ENCODE measurements at regions not wholly inside any gene's neighbourhood (a gene's known extent, or its start where the extent isn't known, plus 50 kb on each side); places are given as distances from the start of the nearest gene placed in this dataset.
"Not testable (repeated sequence)": the region's sequence is repeated elsewhere in the genome, so short reads cannot be mapped to it uniquely, and the experiment has no call there.

DNA sequence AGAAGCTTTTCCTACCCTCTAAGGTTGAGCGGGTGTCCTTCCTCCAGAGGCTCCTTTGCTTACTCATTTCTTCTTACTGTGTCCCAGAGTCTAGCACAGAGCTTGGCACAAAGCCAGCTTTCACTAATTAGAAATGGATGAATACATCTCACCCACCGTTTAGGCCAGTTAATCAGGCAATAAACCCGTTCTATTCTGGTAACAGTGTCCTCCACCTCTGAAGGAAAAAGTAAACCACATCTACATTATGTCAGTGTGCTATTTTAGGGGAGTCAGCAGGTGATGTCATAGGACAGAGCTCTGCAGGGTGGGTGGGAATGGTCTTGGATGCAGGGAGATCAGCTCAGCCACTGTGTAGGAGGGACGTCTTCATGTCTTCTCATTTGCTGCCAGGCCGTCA, 109.2 kb downstream of the OSTF1 start:
- no peak for DNase-seq

DNA sequence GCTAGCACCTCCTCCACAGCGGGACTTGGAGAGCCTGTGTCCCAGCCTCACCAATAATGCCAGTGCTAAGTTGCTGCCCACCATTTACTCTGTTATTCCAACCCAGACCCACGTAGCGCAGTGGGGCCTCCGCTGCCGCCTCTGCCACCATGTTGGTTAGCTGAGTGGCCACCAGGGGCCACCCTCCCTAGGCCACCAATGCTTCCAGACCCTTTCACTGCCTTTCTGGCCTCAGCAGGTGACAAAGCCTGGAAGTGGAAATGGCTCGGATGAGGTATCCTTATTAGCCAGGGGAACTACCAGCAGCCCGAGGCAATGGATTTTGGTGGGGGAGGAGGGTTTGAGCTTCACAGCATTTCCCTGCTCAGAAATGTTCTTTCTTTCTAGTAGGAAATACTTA, 110.1 kb downstream of the OSTF1 start:
- DNase-seq = no peak

DNA sequence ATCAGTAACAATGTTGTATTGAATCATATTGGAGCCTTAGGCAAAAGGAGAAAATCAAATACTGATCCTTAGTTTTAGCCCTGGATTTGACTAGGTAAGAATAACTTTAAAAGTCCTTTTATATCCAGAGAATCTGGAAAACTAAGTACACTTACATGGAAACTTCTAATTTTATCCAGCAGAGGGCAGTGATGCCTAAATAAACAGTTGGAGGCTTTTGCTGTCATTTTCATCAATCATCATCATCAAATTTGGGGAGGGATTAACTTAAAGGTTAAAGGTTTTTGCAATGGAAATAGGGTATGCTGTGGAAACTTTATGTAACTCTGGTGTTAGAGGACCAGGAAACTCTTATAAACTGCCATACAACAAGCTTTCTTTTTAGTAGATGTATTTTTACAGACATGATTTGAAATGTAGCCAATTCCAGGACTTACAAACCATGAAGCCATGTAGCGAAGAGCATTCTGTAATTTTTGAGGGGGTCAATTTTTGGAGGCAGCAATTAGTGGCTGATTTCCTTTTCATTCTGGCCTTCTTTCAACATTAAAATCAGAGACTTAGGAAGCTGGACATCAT, 112.7 kb downstream of the OSTF1 start:
- DNase-seq = peak; percentile 21 to 80

DNA sequence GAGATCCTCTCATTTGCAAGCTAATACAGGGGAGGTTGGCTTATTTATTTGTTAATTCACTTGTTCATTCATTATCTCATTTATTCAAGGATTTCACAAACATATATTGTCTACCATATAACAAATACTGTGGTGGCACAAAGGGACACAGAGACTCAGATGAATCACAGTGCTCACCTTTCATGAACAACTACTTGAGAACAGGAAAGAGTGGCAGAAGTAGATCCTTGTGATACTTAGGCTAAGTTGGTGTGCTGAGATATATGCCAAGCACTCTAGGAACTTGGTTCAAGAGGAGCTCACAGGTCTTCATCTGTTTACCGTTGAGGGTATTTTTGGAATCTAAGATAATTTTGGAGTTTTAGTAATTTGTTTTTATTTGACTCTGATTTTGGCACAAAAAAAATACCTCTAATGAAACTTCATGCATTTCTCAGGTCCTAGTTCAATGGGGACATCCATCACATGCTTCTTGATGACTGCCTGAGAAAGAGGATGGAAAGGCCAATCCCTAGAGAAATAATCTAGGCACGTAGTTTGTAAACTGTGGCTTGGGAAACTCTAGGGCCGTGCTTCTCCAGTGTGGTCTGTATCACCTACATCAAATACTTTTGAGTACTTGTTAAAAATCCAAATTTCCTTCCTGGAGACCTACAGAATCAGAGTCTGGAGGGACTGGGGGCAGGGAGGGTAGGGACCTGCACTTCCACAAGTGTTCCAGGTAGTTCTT, 113.3 kb downstream of the OSTF1 start:
- DNase-seq = no peak

DNA sequence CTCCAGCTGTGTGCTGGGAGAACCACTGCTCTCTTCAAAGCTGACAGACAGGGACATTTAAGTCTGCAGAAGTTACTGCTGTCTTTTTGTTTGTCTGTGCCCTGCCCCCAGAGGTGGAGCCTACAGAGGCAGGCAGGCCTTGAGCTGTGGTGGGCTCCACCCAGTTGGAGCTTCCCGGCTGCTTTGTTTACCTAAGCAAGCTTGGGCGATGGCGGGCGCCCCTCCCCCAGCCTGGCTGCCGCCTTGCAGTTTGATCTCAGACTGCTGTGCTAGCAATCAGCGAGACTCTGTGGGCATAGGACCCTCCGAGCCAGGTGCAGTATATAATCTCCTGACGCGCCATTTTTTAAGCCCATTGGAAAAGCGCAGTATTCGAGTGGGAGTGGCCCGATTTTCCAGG, 119.7 kb downstream of the OSTF1 start:
- not testable (repeated sequence) for DNase-seq

DNA sequence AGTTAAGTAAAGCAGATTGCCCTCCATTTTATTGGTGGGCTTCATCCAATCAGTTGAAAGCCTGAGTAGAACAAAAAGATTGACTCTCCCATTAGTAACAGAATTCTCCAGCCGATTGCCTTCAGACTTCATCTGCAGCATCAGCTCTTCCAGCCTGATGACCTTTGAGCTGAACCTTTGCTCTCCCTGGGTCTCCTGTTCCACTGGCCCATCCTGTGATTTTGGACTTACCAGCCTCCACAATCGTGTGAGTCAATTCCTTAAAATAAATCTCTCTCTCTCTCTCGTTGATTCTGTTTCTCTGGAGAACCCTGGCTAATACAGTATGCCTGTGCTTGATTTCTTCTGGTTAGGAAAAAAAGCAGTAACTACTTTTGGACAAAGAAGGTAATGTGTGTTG, 121.9 kb downstream of the OSTF1 start:
- no peak for DNase-seq

DNA sequence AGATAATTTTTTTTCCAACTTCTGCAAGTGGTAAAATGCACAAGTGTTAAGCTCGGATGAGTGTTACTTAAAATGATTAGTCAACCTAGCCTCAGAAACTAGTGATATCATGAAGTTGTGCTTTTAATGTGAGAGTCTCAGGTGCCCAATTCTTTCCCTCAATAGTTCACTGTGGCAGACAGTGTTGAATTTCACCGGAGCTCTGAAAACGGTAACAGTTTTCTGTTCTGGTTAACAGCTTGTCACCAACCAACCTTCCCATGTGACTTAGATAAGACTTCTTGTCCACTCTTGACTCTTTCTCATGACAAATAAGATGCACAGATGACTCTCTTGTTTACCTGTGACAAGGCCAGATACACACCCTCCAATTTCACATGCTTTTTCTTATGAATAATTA, 125.5 kb downstream of the OSTF1 start:
- DNase-seq = no peak

DNA sequence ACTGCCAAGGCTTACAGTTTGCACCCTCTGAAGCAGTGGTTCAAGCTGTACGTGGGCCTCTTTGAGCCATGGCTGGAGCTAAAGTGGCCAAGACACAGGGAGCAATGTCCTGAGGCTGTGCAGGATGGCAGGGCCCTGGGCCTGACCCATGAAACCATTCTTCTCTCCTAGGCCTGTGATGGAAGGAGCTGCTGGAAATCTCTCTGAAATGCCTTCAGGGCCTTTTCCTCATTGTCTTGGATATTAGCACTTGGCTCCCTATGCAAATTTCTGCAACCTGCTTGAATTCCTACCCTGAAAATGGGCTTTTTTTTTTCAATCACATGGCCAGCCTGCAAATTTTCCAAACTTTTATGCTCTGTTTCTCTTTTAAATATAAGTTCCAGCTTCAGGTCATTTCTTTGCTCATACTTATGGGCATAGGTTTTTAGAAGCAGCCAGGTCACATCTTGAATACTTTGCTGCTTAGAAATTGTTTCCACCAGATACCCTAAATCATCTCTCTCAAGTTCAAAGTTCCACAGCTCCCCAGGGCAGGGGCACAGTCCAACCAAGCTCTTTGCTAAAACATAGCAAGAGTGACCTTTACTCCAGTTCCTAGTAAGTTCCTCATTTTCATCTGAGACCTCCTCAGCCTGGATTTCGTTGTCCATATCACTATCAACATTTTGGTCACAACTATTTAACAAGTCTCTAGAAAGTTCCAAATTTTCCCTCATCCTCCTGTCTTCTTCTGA, 138.3 kb downstream of the OSTF1 start:
- DNase-seq = peak in 1 of 2 donors; percentile 2

DNA sequence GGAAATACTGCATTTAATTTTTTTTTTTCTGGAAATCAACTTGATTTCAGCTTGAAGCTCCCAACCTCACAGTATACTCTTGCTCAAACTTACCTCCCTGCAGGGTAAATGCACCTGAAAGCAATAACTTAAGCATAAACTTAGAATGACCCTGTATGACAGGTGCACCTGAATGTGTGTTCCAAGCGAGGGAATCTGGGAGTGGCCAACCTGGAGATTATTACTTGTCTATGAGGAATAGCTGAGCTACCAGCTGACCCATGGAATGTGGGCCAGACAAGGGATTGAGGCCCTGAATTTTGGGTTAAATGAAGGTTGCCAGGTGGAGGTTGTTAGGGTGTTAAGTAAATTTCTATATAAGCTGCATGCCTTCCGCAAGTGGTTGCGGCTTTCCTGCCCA, 140.6 kb downstream of the OSTF1 start:
- DNase-seq = no peak

DNA sequence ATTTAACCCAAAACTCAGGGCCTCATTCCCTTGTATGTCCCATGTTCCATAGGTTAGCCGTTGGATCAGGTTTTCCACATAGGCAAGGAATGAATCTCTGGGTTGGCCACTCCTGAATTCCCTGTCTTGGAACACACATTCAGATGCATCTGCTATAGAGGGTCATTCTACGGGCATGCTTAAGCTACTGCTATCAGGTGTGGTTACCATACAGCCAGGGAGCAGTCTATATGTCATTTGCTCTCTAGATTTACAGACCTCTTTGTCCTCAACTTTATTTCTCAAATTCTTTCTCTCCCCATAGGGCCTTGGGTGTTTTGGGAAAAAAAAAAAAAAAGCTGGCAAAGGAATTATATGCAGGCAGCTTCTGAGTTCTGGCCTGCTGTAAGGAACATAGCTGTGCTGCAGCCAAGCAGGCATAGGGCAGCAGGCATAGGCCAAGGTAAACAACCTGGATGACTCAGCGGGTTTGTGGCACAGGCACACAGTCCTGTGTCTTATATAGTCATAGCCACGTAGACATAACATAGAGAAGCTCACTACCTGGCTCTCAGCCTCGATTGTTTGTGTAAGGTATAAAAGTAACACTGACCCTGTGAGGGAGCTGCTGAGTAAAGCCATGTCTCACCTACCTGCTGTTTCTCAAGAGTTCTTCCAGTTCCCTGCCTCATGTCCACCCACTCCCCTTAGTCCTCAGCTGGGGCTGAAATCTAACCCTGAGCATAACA, 141.5 kb downstream of the OSTF1 start:
- DNase-seq = no peak

DNA sequence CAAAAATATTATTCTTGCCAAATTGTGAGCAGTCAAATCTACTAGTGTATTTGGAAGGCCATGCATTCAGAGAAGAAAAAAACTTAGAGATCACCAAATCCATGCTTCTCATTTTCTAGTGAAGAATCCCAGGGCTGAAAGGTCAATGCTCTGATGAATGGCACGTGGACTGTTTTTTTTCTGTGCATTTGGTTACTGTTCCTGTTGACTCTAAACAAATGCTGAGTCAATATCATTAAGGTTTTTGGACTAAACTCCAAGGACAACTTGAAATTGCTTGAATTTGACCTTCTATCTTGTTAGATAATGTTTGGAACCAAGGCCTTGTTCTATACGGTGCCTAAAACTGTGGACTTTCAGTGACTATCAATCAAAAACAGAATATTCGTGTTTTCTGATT, 142.2 kb downstream of the OSTF1 start:
- no peak for DNase-seq

DNA sequence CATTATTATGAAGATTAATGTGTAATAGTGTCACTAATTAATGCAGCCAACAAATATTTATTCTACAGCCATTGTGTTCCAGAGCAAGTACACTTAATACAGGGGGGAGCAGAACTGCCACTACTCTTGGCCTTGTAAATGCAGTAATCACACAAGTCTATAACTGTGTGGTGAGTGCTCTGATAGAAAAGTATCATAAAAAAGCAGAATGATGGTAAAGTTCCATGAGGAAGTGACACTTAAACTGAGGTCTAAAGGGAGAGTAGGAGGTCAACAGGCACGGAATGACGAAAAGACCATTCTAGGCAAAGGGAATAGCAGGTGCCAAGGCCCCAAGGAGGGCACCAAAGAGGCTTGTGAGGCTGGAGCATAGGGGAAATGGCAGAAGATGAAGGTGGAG, 142.9 kb downstream of the OSTF1 start:
- DNase-seq = no peak

DNA sequence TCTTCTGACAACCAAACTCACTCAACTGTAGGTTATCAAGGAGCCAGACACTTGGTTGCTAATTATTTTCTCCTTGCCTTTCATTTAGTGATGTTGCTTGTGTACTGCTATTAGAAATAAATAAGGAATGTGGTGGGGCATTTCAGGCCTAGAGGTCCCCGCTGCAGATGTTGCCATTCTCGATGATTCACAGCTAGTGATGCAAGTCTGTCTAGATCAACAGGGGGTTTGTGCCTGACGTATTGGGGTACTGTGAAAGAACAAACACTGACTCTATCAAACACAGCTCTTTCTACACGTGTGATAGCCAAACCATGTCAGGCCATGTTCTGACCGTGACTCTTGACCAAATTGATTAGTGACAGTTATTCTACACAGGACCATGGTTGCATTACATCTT, 144.7 kb downstream of the OSTF1 start:
- DNase-seq = no peak

DNA sequence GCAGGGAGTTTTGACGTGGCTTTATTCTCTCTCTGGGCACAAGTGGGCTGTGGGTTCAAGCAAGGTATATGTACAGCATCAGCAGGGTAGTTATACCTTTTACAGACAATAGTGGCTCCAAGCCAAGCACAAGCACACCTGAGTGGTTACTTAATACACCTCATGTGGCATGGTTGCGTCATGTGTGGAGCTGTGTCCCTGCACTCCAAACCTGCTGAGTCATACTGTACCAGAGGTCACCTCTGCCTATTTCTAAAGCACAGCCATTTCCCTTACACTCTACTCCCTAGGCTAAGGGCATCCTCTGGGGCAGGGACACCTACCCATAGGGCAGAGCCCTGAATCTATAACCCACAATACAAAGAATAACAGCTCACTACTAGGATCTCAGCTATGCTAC, 147.3 kb downstream of the OSTF1 start:
- DNase-seq = no peak

DNA sequence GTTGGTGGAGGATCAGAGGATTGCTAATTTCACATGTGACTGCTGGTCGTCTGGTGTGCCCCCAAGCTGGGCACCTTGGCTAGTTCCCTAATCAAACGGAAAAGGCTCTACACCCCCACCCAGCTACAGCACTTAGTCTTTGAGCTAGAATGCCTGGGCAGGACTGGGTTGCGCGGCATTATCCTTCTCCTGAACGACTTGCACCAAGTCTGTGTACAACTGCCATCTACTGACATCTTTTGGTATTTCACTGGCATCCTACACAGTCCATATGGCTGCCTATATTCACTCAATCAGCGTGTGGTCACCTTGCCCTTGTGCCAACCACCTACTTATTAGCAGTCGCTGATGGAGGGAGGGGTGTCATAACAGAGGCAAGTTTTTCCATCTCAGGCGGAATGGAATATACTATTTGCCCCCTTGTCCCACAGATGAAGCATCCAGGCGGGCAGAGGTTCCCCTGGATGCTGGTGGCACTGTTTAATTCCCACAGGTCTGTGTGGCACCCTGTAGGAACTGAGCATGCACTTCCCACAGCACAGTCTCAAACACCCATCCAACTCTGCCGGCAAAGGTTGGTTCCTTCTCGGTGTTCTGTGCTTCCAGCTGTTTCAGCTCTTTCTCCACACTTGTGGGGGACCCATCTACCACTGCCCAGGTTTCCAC, 150.1 kb downstream of the OSTF1 start:
- peak; percentile 3 to 64 for DNase-seq

DNA sequence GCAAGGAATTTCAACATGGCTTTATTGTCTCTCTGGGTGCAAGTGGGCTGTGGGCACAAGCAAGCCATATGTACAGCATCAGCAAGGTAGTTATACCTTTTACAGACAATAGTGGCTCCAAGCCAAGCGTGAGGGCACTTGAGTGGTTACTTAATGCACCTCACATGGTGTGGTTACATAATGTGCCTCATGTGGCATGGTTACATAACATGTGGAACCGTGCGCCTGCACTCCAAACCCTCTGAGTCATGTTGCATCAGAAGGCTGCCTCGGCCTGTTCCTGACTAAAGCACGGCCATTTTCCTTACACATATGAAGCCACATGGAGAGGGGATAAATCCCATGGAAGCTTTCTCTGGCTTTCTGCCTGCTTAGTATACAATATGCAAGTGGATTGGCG, 150.9 kb downstream of the OSTF1 start:
- peak; percentile 33 to 62 for DNase-seq

DNA sequence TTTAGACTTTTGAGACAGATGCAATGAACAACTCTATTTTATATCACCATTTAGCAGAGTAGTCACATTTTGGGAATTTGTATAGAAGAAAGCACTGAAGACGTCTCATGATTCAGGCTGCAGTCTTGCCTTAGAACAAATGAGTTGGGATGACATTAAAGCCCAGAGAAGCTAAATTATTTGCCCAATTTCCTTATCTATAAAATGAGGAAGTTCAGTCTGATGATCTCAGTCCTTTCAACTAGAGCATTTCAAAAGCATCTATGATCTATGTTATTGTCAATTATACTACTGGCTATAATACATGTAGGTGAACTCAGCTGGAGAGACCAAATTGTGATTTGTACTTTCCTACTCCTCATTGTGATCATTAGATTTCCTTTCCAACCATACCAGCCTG, 154.1 kb downstream of the OSTF1 start:
- peak; percentile 16 to 33 for DNase-seq

DNA sequence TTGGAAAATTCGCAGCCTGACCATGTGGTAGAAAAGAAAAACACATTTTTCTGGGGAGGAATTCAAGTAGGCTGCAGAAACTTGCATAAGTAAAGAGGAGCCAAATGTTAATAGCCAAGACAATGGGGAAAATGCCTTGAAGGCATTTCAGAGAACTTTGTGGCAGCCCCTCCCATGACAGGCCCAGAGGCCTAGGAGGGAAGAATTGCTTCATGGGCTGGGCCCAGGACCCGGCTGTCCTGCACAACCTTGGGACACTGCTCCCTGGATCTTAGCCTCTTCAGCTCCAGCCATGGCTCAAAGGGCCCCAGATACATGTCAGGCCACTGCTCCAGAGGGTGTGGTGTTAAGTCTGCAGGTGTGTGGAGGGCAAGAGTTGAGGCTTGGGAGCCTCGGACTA, 158.6 kb downstream of the OSTF1 start:
- DNase-seq = no peak

DNA sequence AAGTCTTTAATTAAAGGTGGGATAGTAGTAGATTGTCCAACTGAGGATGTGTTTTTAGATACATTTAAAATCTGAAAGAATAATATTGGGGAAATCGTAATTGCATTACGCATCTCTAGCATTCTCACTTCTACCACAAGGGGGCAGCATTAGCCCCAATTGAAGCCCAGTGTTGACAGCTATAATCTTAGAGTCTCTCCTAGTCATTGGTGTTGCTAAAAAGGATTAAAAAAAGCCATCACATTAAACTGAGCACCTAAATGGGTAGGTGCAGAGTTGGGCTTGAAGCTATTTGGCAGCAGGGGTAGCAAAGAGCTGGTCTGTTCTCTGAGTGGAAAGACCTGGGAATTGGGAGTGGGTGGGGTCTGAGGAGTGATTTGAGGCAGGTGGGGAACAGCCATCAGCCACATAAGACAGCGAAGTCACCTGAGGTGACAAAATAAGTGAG, 177.2 kb downstream of the OSTF1 start:
- peak; percentile 10 to 78 for DNase-seq

DNA sequence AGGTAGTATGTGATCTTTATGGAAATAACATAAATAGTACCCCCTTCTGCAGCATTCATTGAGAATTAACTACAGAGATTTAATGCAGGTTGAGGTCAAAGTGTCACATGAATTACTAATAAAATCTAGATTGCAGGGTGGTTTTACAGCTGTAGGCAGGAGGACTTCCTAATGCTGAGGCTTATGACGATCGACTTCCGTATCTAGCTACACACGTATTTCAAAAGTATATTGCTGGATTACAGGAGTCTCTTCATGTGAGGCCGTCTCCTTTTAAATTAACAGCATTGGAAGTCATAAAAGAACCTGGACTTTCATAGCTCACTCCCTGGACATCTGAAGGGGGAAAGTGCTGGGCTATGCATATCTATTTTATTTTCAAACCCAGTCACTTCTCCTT, 180.9 kb downstream of the OSTF1 start:
- DNase-seq = no peak

DNA sequence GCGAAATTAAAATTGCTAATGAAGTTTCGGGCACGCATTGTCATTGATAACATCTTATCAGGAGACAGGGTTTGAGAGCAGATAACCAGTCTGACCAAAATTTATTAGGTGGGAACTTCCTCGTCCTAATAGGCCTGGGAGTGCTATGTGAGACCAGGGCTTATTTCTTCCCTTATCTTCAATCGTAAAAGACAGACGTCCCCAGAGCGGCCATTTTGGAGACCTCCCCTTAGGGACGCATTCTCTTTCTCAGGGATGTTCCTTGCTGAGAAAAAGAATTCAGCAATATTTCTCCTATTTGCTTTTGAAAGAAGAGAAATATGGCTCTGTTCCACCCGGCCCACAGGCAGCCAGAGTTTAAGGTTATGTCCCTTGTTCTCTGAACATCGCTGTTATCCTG, 184.7 kb downstream of the OSTF1 start:
- DNase-seq = not testable (repeated sequence)

DNA sequence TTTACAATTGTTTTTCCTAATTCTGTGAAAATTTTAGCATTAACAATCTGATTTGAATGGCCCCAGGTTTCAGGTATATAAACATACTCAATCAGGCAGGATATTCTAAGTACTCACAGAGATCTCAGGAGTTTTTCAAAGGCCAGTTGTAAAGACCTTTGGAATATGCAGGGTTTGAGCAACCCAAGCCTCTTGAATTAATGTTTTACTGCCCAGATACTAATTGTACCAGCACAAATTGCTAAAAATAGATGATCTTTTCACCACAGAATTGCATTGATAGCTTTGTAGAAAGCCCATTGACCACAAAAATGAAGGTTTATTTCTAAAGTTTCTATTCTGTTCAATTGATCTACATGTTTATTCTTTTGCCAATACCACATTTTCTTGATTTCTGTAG, 186.5 kb downstream of the OSTF1 start:
- no peak for DNase-seq

DNA sequence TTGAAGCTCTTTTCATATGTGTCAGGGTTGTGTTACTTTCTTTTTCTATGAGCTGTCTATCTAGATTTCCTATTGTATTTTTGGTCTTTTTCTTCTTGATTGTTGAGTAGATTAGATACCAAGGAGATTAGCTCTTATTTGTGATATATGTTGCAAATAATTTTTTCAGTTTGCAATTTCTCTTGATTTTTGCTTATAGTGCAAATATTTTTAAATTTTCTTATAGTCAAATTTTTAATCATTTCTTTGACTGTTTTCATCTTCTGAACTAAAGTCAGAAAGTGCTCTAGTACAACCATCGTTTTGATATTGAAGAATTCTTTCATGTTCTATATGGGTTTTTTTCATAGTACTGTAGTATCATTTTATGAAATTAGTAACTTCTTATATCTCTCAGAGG, 193.7 kb downstream of the OSTF1 start:
- no peak for DNase-seq

All from inflammatory macrophage treated with lipopolysaccharide for 1 hour (primary cell).